Upper lobe of left lung (tissue), 4 donors: ENCODE measurements at regions not wholly inside any gene's neighbourhood (a gene's known extent, or its start where the extent isn't known, plus 50 kb on each side); places are given as distances from the start of the nearest gene placed in this dataset.

Source experiments
- CTCF ChIP-seq, 6 experiments: fragments of 450-650 bp in 4 of 6; fragments of 200-600 bp in 2 of 6; sonication (generic) in 2 of 6; IDR thresholded peaks; one replicate each; pipeline ENCODE4 v1.5.1; 2016 to 2019; ENCODE audit warnings: antibody characterized with exemption in 6 of 6
- EP300 ChIP-seq, 4 donors: sonication (generic); formaldehyde crosslinking; IDR thresholded peaks; one replicate each; pipeline ENCODE4 v1.5.1; 2017; ENCODE audit warnings: antibody characterized with exemption in 4 of 4, control low read depth in 2 of 4
- POLR2A ChIP-seq, 4 donors: fragments of 450-650 bp; IDR thresholded peaks; one replicate each; pipeline ENCODE4 v1.5.1; 2016 to 2017; ENCODE audit warnings: antibody characterized with exemption in 4 of 4, mild to moderate bottlenecking in 2 of 4
- POLR2AphosphoS5 ChIP-seq, 2 donors: sonication (generic); formaldehyde crosslinking; IDR thresholded peaks; one replicate each; pipeline ENCODE4 v1.5.1; 2017; ENCODE audit warnings: antibody characterized with exemption in 2 of 2

GRCh38 chr16:76768316-76768715, 422.7 kb upstream of the MON1B start:
- TF ChIP-seq CTCF (IDR thresholded peaks at IDR 0.05) (no peak), POLR2A (IDR thresholded peaks at IDR 0.05) (no peak), POLR2AphosphoS5 (IDR thresholded peaks at IDR 0.05) (no peak), EP300 (IDR thresholded peaks at IDR 0.05) (no peak)
